Thyroid gland (tissue), 4 donors: ENCODE measurements at regions not wholly inside any gene's neighbourhood (a gene's known extent, or its start where the extent isn't known, plus 50 kb on each side); places are given as distances from the start of the nearest gene placed in this dataset.
A peak's percentile ranks its signal among the peaks of the same experiment; 100 is the strongest.

Experiments used
- DNase-seq, 2 donors: peaks; one replicate each; pipeline ENCODE4 v3.0.0-alpha.2; 2019
- H3K27ac ChIP-seq, 3 donors: fragments of 200-600 bp; sonication (generic); 1 replicate in 2 of 3; 2 replicates in 1 of 3; pipeline ENCODE4 v1.5.1; 2016 to 2019; ENCODE audit warnings: mild to moderate bottlenecking in 1 of 3, moderate library complexity in 1 of 3
- H3K27me3 ChIP-seq: fragments of 200-600 bp; sonication (generic); one replicate; pipeline ENCODE4 v1.5.1; 2019
- H3K36me3 ChIP-seq, 2 donors: fragments of 200-600 bp; sonication (generic); one replicate each; pipeline ENCODE4 v1.5.1; 2016 to 2019
- H3K4me1 ChIP-seq, 2 donors: fragments of 200-600 bp; sonication (generic); one replicate each; pipeline ENCODE4 v1.5.1; 2017 to 2019
- H3K4me3 ChIP-seq, 3 donors: fragments of 200-600 bp; sonication (generic); replicated peaks in 1 of 3; 1 replicate in 2 of 3; 2 replicates in 1 of 3; pipeline ENCODE4 v1.5.1; 2016; ENCODE audit warnings: mild to moderate bottlenecking in 1 of 3
- H3K9me3 ChIP-seq: fragments of 200-600 bp; sonication (generic); one replicate; pipeline ENCODE4 v1.5.1; 2017
- CTCF ChIP-seq, 6 experiments: fragments of 200-600 bp in 3 of 6; fragments of 450-650 bp in 3 of 6; sonication (generic) in 3 of 6; IDR thresholded peaks; one replicate each; pipeline ENCODE4 v1.5.1; 2016 to 2019; ENCODE audit warnings: antibody characterized with exemption in 6 of 6, mild to moderate bottlenecking in 2 of 6, inconsistent platforms in 1 of 6, moderate library complexity in 1 of 6
- POLR2A ChIP-seq, 2 donors: fragments of 450-650 bp; IDR thresholded peaks; one replicate each; pipeline ENCODE4 v1.6.1; 2017; ENCODE audit warnings: antibody characterized with exemption in 2 of 2, mild to moderate bottlenecking in 2 of 2, moderate library complexity in 1 of 2
- WGBS, 2 donors: methylation state at CpG; one replicate each; pipeline ENCODE4 v1.1.5; 2017; 5-methylcytosine and 5-hydroxymethylcytosine counted together
- intact Hi-C: fragments of 100-400 bp; cut with DNase I; formaldehyde crosslinking; loops from one replicate; pipeline ENCODE4 v1.15.1; 2023

GRCh38 chr2:60671966-60672365 lies 84.1 kb upstream of the PAPOLG start:
- no peak for DNase-seq
- intact Hi-C loops = no loop called here
- 79 to 83% methylated on average over 6 of the region's 6 CpGs for WGBS, 2 donors
- no peaks in the 10 kb centered on the region for H3K27me3 ChIP-seq
- H3K4me3 ChIP-seq = no peak overlapping the region
- H3K9me3 ChIP-seq = no peaks in the 10 kb centered on the region
- TF ChIP-seq CTCF (IDR thresholded peaks at IDR 0.05) = no peak
- no peak for TF ChIP-seq POLR2A (IDR thresholded peaks at IDR 0.05)
- H3K27ac ChIP-seq = no peak overlapping the region
- H3K36me3 ChIP-seq = no peaks in the 10 kb centered on the region
- no peaks in the 10 kb centered on the region for H3K4me1 ChIP-seq

DNA sequence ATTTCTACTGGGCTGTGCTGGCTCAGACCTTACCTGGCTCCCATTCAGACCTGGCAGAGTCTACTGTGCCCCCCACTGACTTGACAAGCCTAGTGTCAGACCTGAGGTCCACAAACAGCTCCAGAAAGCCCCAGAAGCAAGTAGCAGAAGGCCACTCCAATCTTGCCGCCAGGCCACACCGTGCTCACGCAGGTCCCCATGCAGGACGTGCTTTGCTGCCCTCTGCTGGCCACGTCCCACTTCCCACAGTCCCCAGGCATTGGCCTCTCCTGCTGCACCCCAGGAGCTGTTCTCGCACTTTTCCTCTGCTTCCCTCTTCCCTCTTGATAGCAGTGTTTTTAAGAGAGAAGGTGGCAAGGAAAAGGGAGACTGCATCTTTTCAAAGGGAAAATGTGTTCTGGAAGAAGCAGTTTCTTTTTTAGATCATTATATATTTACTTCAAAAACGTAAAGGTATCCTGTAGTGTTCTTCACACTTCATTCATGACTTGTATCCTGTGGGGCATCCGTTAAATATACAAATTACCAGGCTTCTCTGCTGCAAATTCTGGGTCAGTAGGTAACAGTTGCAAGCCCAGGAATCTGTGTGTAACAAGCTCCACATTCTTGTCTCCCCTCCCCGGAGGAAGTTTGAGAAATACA lies 81.4 kb upstream of the PAPOLG start:
- no peaks in the 10 kb centered on the region for H3K36me3 ChIP-seq
- no peak overlapping the region for H3K27ac ChIP-seq
- intact Hi-C loops = no loop called here
- no peak overlapping the region for H3K4me3 ChIP-seq
- no peaks in the 10 kb centered on the region for H3K27me3 ChIP-seq
- TF ChIP-seq POLR2A (IDR thresholded peaks at IDR 0.05) = no peak
- peak; percentile 37 to 95 (median 65) for TF ChIP-seq CTCF (IDR thresholded peaks at IDR 0.05)
- no peaks in the 10 kb centered on the region for H3K4me1 ChIP-seq
- no peaks in the 10 kb centered on the region for H3K9me3 ChIP-seq
- 21 to 24% methylated on average over 9 of the region's 9 CpGs for WGBS, 2 donors
- peak; percentile 79 to 87 for DNase-seq

- 50 to 58% methylated on average over 3 of the region's 3 CpGs for WGBS, 2 donors
- intact Hi-C loops = no loop called here
Measured at GRCh38 chr2:60675301-60675700, 80.8 kb upstream of the PAPOLG start.

DNA sequence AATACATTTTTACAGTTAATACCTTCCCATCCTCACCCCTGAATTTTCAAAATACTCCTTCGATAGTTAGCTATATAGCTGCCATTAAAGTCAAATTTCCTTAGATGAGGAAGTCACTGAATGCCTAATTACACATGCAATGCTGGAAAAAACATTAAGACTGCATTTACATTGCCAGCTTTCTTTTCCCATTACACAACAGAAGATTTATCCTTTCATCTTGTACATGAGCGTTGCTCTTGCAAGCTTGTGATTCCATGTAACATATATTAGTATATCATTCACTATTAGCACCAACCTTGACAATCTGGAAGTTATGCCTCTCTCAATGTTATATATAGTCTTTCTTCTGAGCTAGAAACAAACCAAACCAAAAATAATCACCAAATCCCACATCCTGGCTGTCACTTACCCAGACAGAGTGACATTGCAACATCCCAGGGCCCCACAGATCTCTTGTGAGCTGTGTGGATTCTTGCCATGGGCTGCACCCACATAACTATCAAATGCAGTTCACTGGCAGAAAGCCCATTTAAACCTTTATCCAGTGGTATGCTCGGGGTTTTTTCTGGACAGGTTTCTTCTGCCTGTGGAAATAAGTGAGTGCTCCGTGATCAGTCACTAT lies 79.2 kb upstream of the PAPOLG start:
- WGBS, 2 donors = 63 to 68% methylated on average over 4 of the region's 4 CpGs
- no peaks in the 10 kb centered on the region for H3K36me3 ChIP-seq
- no peaks in the 10 kb centered on the region for H3K9me3 ChIP-seq
- H3K4me3 ChIP-seq = no peak overlapping the region
- TF ChIP-seq CTCF (IDR thresholded peaks at IDR 0.05) (no peak), POLR2A (IDR thresholded peaks at IDR 0.05) (no peak)
- H3K4me1 ChIP-seq = no peaks in the 10 kb centered on the region
- no peak for DNase-seq
- H3K27me3 ChIP-seq = no peaks in the 10 kb centered on the region
- intact Hi-C loops = no loop called here
- H3K27ac ChIP-seq = no peak overlapping the region

More at GRCh38 chr2:60675301-60675700, 80.8 kb upstream of the PAPOLG start:
- Histone ChIP-seq H3K27ac (no peak overlapping the region), H3K4me3 (no peak overlapping the region), H3K4me1 (no peaks in the 10 kb centered on the region), H3K9me3 (no peaks in the 10 kb centered on the region), H3K36me3 (no peaks in the 10 kb centered on the region), H3K27me3 (no peaks in the 10 kb centered on the region)
- TF ChIP-seq CTCF (IDR thresholded peaks at IDR 0.05) (no peak), POLR2A (IDR thresholded peaks at IDR 0.05) (no peak)
- DNase-seq = no peak

- no peaks in the 10 kb centered on the region for H3K4me1 ChIP-seq
- WGBS, 2 donors = 64 to 65% methylated on average over 4 of the region's 4 CpGs
- intact Hi-C loops = no loop called here
Measured at GRCh38 chr2:60677356-60677755, 78.7 kb upstream of the PAPOLG start.

More at GRCh38 chr2:60677356-60677755, 78.7 kb upstream of the PAPOLG start:
- no peak overlapping the region for H3K4me3 ChIP-seq
- no peak overlapping the region for H3K27ac ChIP-seq
- H3K27me3 ChIP-seq = no peaks in the 10 kb centered on the region
- DNase-seq = no peak
- H3K36me3 ChIP-seq = no peaks in the 10 kb centered on the region
- TF ChIP-seq POLR2A (IDR thresholded peaks at IDR 0.05) (no peak), CTCF (IDR thresholded peaks at IDR 0.05) (no peak)
- H3K9me3 ChIP-seq = no peaks in the 10 kb centered on the region
